GM21515 (cell line): ENCODE measurements at regions not wholly inside any gene's neighbourhood (a gene's known extent, or its start where the extent isn't known, plus 50 kb on each side); places are given as distances from the start of the nearest gene placed in this dataset.

Source experiments
- ATAC-seq: cut with Tn5 transposase; IDR thresholded peaks from one replicate; pipeline ENCODE4 v1.9.1; 2021; ENCODE audit not compliant: unreplicated experiment

DNA sequence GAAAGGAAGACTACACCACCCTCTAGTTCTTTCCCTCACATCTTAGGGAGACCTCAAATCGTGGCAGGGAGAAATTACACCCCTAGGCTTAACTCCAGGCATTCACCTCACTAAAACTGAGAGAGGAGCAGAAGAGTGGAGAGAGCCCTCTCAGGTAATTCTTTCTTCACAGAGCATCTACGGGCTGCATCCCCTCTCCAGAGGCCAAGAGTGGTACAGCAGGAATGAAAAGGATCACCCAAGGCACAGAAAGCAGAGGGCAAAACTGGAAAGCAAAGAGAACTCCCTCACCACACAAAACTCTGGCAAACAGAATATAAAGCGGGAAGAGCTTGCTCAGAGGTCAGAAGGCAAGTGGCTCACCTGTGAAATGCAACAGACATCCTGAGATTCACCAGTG, 661.2 kb downstream of the TBC1D4 start:
- ATAC-seq: no peak

GRCh38 chr13:74819549-74819948, 662.4 kb downstream of the TBC1D4 start:
- no peak for ATAC-seq

- no peak for ATAC-seq
Observed at GRCh38 chr13:74816737-74817136, 665.2 kb downstream of the TBC1D4 start.

- no peak for ATAC-seq
Observed at GRCh38 chr13:74796157-74796556, 662.0 kb upstream of the KLF12 start.

- ATAC-seq: no peak
Observed at GRCh38 chr13:74795526-74795925, 661.3 kb upstream of the KLF12 start.

- no peak for ATAC-seq
Observed at GRCh38 chr13:74794582-74794981, 660.4 kb upstream of the KLF12 start.

- no peak for ATAC-seq
Observed at GRCh38 chr13:74794147-74794546, 659.9 kb upstream of the KLF12 start.

- no peak for ATAC-seq
Observed at GRCh38 chr13:74784959-74785358, 650.8 kb upstream of the KLF12 start.

- no peak for ATAC-seq
Observed at GRCh38 chr13:74778946-74779345, 644.7 kb upstream of the KLF12 start.

GRCh38 chr13:74778087-74778486, 643.9 kb upstream of the KLF12 start:
- ATAC-seq: no peak

GRCh38 chr13:74774264-74774663, 640.1 kb upstream of the KLF12 start:
- no peak for ATAC-seq

- ATAC-seq: no peak
Observed at GRCh38 chr13:74773248-74773647, 639.0 kb upstream of the KLF12 start.

GRCh38 chr13:74771964-74772363, 637.8 kb upstream of the KLF12 start:
- ATAC-seq: no peak

- ATAC-seq: no peak
Observed at GRCh38 chr13:74770361-74770760, 636.2 kb upstream of the KLF12 start.

- no peak for ATAC-seq
Observed at GRCh38 chr13:74769333-74769732, 635.1 kb upstream of the KLF12 start.

GRCh38 chr13:74768521-74769085, 634.4 kb upstream of the KLF12 start:
- no peak for ATAC-seq

GRCh38 chr13:74767050-74767449, 632.8 kb upstream of the KLF12 start:
- no peak for ATAC-seq

DNA sequence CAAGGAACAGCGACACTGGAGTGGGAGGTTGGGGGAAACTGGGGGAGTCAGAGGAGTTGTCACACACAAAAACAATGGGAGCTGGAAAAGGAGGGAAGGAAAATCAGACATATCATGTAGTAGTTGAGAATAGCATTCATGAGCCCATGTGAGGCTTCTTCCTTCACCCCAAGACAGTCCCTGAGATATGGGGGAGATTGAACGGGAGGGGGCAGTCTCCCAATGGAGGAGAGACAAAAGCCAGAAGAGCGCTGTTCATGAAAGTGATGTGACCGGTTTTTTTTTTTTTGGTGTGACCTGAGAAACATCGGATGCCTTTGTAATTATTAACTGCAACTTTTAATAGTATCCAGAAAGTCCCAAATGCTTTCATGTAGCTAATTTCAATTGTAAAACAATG, 631.8 kb upstream of the KLF12 start:
- ATAC-seq: no peak

- ATAC-seq: no peak
Observed at GRCh38 chr13:74761801-74762757, 627.9 kb upstream of the KLF12 start.

DNA sequence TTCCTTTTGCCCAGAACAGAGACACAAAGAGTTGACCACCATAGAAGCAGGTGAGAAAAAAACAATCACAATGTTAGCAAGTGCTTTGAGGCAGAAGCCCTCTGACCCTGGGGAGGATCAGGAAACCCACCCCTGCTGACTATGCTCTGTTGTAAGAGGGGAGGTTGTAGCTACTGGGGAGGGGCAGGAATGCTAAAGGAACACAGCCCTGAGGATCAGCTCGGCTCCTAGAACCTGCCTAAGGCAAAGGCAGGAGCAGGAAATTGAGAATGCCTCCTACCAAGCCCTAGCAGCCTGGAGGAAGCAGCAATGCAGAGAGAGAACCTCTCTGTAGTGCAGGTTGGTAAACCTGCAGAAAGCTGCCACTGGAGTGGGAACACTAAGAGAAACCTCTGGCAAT, 624.0 kb upstream of the KLF12 start:
- no peak for ATAC-seq

- no peak for ATAC-seq
Observed at GRCh38 chr13:74755065-74755464, 620.9 kb upstream of the KLF12 start.

DNA sequence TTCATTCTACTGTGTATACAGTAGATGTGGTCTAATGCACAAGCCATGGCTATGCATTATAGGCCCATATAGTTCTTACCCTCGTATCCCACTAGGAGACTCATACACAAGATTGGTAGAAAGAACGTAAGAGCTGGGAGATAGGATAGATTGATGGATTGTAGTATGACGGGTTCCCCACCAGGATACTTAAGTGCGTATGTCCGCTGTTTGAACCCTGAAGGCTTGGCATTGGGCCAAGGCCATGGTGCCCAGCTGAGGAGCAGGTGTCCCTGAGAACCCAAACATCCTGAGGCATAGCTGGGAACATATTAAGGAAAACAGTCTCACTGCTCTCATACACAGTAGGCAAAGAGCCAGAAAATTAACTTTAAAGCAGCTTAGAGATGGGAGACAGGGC, 617.5 kb upstream of the KLF12 start:
- no peak for ATAC-seq
